HG02885 (cell line): ENCODE measurements at regions not wholly inside any gene's neighbourhood (a gene's known extent, or its start where the extent isn't known, plus 50 kb on each side); places are given as distances from the start of the nearest gene placed in this dataset.

ENCODE experiments used
- ATAC-seq: cut with Tn5 transposase; IDR thresholded peaks from one replicate; pipeline ENCODE4 v1.9.1; 2021; ENCODE audit warnings: mild to moderate bottlenecking; ENCODE audit not compliant: unreplicated experiment, poor library complexity

GRCh38 chr1:25064465-25065240 is 134.6 kb upstream of the RUNX3 start:
- ATAC-seq: no peak

GRCh38 chr1:25063591-25064416 is 133.7 kb upstream of the RUNX3 start:
- ATAC-seq: no peak

GRCh38 chr1:25062621-25063255 is 132.7 kb upstream of the RUNX3 start:
- ATAC-seq: no peak

GRCh38 chr1:25061261-25061995 is 131.4 kb upstream of the RUNX3 start:
- ATAC-seq: no peak

GRCh38 chr1:25057188-25057587 is 127.1 kb upstream of the RUNX3 start:
- ATAC-seq: no peak

- no peak for ATAC-seq
These were observed 126.5 kb upstream of the RUNX3 start for GRCh38 chr1:25056536-25056935.

GRCh38 chr1:25055961-25056360 is 125.9 kb upstream of the RUNX3 start:
- ATAC-seq: no peak

- no peak for ATAC-seq
These were observed 125.3 kb upstream of the RUNX3 start for GRCh38 chr1:25055324-25055780.

GRCh38 chr1:25054526-25055323 is 124.6 kb upstream of the RUNX3 start:
- no peak for ATAC-seq

- ATAC-seq: no peak
These were observed 123.6 kb upstream of the RUNX3 start for GRCh38 chr1:25053576-25054250.

- ATAC-seq: no peak
These were observed 121.8 kb upstream of the RUNX3 start for GRCh38 chr1:25051906-25052305.

- no peak for ATAC-seq
These were observed 121.4 kb upstream of the RUNX3 start for GRCh38 chr1:25051504-25051903.

- ATAC-seq: no peak
These were observed 120.1 kb upstream of the RUNX3 start for GRCh38 chr1:25050165-25050564.

GRCh38 chr1:25049190-25049589 is 119.1 kb upstream of the RUNX3 start:
- ATAC-seq: no peak

GRCh38 chr1:25048728-25049127 is 118.7 kb upstream of the RUNX3 start:
- ATAC-seq: no peak

GRCh38 chr1:25047506-25048240 is 117.6 kb upstream of the RUNX3 start:
- ATAC-seq: no peak

- ATAC-seq: no peak
These were observed 116.1 kb upstream of the RUNX3 start for GRCh38 chr1:25046194-25046532.

- ATAC-seq: no peak
These were observed 115.6 kb upstream of the RUNX3 start for GRCh38 chr1:25045480-25046193.
